ENCODE measurements at regions not wholly inside any gene's neighbourhood (a gene's known extent, or its start where the extent isn't known, plus 50 kb on each side); places are given as distances from the start of the nearest gene placed in this dataset.

DNA sequence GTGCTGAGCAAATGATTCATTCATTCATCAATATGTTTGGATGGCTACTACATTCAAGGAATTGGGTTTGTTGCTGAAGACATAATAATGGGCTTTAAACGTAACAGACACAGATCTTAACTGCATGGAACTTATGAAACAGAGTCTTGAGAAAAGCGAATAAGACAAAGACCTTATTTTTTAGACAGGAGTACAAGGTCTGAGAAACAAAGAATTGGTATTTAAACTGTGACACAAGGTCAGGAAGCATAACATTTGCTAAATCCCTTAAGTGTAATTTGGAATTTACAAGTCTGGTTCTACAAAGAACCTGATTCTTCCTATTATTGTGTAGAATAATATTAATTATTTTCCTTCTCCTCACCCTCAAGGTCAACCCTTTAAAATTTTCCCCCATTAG lies 565.4 kb upstream of the RGS18 start:
- DNase-seq: no peak

DNA sequence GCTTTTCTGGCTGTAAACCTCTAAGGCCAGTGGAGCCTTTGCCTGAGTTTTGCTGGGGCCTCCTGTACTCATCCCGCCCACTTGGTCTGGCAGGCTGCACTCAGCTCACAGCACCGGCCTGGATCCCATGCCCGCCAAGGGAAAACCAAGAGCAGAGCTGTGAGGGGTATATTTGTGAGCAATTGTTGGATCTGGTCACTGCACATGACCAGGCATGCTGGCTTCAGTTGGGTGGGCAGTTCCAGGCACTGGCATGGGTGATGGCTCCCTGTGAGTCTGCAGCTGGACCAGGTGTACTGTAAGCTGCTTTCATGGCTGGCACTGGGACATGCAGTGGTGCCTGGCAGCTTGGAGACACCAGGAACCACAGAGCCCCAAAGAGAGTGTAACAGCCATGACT lies 563.1 kb upstream of the RGS18 start:
- DNase-seq: no peak

DNA sequence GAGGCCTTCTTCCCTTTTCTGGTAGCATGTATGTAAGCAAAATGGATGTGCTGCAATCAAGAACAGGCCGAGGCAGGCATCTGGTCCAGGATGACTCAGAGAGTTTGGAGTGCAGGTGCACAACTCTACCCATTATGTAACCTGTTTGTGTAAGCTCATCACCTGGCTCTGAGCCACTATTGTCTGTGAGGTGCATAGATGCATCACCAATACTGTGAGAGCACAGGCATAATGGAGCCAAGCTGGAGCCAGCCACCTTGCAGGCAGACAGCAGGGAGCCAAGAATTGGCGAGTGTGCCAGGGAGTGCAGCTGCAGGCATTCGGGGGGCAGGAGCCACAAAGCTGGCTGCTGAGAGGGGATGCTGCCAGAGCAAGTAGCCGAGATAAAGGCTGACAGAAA lies 549.9 kb upstream of the RGS18 start:
- no peak for DNase-seq

GRCh38 chr1:191609305-191609704 lies 549.0 kb upstream of the RGS18 start:
- DNase-seq: no peak

- DNase-seq: no peak
These were observed 543.0 kb upstream of the RGS18 start for GRCh38 chr1:191615101-191615821.

DNA sequence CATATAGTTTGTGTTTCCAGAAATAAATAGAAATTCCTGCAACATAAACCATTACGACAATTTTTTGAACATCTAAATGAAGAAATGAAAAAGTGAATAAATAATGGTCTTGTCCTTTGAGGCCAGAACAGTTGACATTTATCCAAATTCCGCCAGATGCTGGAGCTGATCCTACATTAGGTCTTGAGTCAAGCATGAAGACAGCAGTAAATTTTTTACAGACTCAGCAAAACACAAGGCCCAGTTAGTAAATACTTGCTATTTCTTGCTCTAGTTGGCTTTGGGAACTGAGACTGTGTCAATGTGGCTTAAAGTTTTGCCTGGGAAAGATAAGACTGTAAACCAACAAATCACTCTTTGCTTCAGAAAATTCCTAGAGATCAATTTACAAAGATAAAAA lies 540.1 kb upstream of the RGS18 start:
- DNase-seq: no peak

DNA sequence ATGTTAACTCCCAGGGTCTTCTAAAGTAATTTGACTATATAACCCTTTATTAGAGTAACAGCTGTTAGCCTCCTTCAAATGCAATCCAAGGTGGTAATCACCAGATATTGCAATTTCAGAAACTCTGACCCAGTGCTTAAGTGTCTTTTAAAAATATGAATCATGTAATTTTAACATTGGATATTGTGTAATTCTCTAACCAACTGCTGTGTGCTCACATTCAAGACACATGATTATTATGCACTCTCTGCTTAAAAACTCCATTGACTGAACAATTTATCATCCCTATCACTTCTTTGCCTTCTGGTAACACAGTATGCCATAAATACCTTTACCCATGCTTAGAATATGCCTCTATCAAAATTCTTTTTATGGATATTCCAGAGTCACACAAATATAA lies 537.4 kb upstream of the RGS18 start:
- peak; percentile 55 to 90 for DNase-seq

DNA sequence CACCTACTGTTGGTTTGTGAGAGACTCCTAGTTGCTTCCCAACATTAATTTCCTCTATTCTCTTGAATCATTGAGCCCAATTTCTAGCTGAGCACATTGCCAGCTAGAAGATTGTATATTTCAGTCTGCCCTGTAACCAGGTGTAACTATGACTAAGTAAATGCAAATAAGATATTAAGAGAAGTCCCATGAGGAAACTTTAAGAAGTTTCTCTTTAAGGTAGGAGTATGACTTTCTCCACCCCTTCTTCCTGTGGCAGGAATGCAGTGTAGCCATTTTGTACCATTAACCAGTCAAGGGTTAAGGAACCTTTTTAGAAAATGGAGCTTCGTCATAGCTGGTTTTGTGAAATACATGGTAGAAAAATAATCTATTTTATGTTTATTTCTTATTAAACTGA lies 534.2 kb upstream of the RGS18 start:
- no peak for DNase-seq

GRCh38 chr1:191629836-191630235 lies 528.4 kb upstream of the RGS18 start:
- no peak for DNase-seq

DNA sequence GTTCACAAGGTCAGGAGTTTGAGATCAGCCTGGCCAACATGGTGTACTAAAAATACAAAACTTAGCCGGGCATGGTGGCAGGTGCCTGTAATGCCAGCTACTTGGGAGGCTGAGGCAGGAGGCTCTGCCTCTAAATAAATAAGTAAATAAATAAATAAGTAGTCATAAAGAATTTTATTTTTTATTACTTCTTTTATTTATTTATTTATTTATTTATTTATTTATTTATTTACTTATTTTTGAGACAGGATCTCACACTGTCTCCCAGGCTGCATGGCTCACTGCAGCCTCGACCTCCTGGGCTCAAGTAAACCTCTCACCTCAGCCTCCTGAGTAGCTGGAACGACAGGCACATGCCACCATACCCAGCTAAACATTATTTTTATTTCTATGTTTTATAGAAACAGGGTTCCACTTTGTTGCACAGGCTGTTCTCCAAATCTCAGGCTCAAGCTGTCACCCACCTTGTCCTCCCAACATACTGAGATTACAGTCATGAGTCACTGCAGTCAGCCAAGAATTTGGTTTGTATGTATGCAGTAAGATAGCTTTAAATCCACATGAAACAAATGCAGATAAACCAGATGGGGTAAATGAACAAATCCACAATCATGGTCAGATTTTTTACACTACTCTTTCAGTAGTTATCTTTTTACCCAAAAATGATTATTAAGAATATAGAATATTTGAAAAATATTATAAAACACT lies 523.3 kb upstream of the RGS18 start:
- no peak for DNase-seq

DNA sequence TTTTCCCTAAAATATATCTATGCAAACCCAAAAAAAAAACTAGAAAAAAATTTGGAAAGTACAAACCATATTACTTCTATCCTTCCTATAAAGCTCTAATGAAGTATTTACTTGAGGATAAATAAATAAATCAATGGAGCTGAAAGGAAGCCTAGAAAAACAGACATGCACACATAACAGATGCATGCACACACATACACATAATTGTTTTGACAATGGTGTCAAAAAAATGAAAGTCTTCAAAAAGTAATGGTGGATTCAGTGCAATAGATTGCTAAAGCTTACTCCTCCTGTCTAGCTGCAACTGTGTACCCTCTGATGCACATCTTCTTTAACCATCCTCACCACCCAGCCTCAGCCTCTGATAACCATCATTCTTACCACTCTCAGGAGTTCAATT lies 521.9 kb upstream of the RGS18 start:
- DNase-seq: no peak

DNA sequence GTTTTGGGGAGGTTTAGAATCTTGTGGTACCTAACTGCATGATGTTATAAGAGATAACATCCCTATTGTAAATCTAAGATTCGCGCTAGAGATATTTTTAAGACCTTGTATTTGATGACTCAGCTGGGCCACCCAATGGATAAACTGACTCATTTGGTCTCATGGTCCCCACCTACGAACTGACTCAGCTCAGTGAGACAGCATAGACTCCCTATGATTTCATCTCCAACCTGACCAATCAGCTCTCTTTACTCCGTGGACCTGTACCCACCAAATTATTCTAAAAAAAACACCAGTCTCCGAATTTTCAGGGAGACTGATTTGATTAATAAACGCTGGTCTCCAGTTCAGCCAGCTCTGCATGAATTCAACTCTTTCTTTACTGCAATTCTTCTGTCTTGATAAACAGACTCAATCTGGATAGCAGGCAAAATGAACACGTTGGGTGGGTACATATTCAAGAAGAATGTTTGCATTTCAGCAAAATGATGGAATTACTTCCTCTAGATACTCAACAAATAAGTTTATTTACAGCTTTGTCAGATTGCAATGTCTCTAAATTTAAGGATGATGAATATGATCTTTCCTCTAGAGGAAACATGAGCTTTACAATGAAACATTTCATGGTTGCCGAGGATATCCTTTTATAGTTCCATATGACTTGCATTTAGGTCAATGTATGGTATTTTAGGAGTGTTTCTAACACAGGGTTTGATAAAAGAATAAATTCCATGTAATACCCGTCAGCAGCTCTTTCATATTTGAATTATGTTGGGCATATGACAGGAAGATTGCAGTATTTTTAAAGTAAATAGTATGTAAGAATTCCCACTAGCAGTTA lies 516.6 kb upstream of the RGS18 start:
- DNase-seq: no peak

GRCh38 chr1:191643060-191643459 lies 515.2 kb upstream of the RGS18 start:
- no peak for DNase-seq

DNA sequence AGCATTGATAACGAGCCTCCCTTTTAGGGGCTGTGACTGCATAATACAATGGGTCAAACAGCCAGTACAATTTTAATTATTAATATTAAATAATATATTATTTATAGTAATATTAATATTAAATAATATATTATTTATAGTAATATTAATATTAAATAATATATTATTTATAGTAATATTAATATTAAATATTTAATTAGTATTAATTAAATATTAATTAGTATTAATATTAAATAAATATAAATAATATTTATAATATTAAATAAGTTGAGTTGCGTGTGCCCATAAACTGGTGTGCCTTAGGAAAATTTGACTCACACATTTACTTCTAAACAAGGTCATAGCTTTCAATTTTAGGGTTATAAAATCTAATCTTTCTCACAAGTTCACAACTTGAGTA lies 509.3 kb upstream of the RGS18 start:
- no peak for DNase-seq

GRCh38 chr1:191662051-191662450 lies 496.2 kb upstream of the RGS18 start:
- no peak for DNase-seq

DNA sequence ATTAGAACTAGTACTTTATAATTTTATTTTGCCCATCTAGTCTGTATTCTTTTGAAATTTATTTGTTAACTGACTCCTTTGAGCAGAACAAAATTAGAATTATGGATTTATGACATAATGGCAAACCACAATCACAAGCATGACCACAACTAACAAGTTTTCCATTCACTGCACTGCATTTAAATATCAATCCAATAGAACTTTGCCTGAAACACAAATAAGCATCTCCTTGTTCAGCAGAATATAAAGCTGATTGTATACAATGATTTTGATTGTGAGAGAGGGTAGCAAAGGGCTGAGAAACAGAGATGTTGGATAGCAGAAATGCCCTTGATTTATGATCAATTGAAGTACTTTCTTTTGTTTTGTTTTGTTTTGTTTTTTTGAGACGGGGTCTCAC lies 495.5 kb upstream of the RGS18 start:
- no peak for DNase-seq

GRCh38 chr1:191668525-191668924 lies 489.7 kb upstream of the RGS18 start:
- no peak for DNase-seq

GRCh38 chr1:191669629-191670028 lies 488.6 kb upstream of the RGS18 start:
- DNase-seq: no peak

- no peak for DNase-seq
These were observed 487.0 kb upstream of the RGS18 start for GRCh38 chr1:191671236-191671635.

DNA sequence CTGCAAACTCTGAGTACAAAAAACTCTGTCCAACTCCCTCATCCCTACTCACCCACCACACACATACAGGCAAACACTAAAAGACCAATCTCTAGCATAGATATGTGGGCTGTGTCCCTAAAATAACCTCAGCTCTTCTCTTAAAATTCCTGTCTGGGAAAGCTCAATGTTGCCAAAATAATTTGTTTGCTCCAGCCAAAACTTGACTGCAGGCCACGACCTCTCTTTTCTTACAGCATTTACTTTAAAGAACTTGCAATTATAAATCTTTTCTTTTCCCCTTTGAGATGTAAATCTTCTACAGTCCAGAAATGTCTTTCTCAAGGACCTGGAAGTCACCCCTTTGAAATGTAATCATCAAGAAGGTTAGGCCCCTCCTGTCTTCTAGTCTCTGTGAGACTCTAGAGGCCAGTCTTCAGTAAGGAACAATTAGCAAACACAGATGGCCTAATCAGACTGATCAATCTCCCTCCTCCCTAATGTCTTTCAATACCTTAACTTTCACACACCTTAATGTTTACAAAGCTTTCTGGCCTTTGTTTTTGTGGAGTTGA lies 483.6 kb upstream of the RGS18 start:
- DNase-seq: no peak

DNA sequence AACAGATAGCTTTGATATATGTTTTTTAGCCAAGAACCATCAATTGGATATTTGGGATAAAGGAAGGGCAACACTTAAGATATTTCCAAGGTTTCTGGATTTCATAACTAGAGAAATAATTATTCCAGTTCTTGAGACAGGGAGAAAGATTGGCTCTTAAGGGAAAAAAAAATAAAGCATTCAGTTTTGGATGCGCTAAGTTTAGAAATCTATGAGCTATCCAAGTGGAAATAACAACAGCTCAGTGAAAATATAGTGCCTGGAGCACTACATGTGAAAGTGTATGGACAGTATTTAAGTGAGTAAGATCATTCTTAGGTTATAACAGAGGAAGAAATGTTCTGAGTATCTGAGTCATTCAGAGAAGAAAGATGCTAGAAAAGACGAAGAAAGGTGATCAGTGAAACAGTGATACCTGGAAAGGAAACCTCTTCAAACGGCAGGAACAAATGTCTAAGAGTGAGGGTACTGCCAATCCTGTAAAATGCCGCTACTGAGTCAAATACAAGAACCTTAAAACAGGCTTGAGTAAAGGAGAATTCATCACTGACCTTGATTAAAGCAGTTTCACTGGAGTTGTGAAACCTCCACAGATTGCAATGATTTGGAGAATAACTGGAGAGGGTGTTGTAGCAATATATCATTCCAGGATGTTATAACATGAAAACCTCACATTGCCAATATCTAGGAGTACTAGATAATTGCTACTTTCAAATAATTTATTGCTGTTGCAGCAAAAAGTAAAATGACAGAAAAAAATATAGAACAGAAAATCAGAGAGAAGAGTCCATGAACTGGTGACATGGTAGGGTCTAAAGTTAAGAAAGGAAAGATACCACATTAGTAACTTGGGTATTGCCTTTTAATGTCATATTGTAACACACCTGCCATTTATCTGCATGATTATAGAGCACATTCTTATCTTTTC lies 482.1 kb upstream of the RGS18 start:
- no peak for DNase-seq

- no peak for DNase-seq
These were observed 472.6 kb upstream of the RGS18 start for GRCh38 chr1:191685669-191686068.
